ENCODE measurements at regions not wholly inside any gene's neighbourhood (a gene's known extent, or its start where the extent isn't known, plus 50 kb on each side); places are given as distances from the start of the nearest gene placed in this dataset.

GRCh38 chr13:85366759-85367417, 432.3 kb downstream of the SLITRK6 start:
- H3F3A ChIP-seq (ENCODE audit: low read depth) = no peaks in the 10 kb centered on the region
- DNase-seq (ENCODE audit: low spot score) = no peak
- no peaks in the 10 kb centered on the region for H3K36me3 ChIP-seq
- H3K9ac ChIP-seq = no peak overlapping the region
- H3K27ac Mint-ChIP-seq = no peak overlapping the region
- H3K9me3 ChIP-seq (ENCODE audit: low read depth) = no peaks in the 10 kb centered on the region
- no peak overlapping the region for H2AFZ ChIP-seq (replicated peaks)
- H3K4me1 Mint-ChIP-seq = no peaks in the 10 kb centered on the region
- no peaks in the 10 kb centered on the region for H3K27me3 Mint-ChIP-seq (ENCODE audit: insufficient read depth, low read depth)
- no peaks in the 10 kb centered on the region for H3K79me2 ChIP-seq (ENCODE audit: low read depth)
- H3K9me3 Mint-ChIP-seq = peaks cover 2% of the 10 kb centered on the region
- H3K4me2 ChIP-seq = no peak overlapping the region
- H3K27ac ChIP-seq = no peak overlapping the region
- H3K36me3 Mint-ChIP-seq = no peaks in the 10 kb centered on the region
- H3K4me3 ChIP-seq = no peak overlapping the region
- H3K4me3 Mint-ChIP-seq = no peak overlapping the region
- H3K27me3 ChIP-seq = no peaks in the 10 kb centered on the region
- no peaks in the 10 kb centered on the region for H3K4me1 ChIP-seq
- no peaks in the 10 kb centered on the region for H4K20me1 ChIP-seq (ENCODE audit: low read depth)
- TF ChIP-seq CTCF (IDR thresholded peaks at IDR 0.05) (no peak), EZH2phosphoT487 (IDR thresholded peaks at IDR 0.05) (no peak), EZH2 (IDR thresholded peaks at IDR 0.05) (no peak)

DNA sequence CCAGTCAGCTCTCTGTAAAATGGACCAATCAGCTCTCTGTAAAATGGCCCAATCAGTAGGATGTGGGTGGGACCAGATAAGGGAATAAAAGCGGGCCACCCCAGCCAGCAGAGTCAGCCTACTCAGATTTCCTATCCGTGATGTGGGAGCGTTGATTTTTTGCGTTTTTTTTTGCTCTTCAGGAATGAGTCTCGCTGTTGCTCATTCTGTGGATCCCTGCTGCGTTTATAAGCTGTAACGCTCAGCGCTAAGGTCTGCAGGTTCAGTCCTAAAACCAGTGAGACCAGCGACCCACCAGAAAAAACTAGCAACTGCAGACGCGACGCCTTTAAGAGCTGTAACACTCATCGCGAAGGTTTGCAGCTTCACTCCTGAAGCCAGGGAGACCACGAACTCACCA, 435.7 kb downstream of the SLITRK6 start:
- no peaks in the 10 kb centered on the region for H3K27me3 Mint-ChIP-seq (ENCODE audit: insufficient read depth, low read depth)
- Histone ChIP-seq H4K20me1 (ENCODE audit: low read depth) (no peaks in the 10 kb centered on the region), H3K27me3 (no peaks in the 10 kb centered on the region), H3K36me3 (no peaks in the 10 kb centered on the region), H3K27ac (no peak overlapping the region), H3K79me2 (ENCODE audit: low read depth) (no peaks in the 10 kb centered on the region), H3F3A (ENCODE audit: low read depth) (no peaks in the 10 kb centered on the region), H2AFZ (replicated peaks) (no peak overlapping the region), H3K9me3 (ENCODE audit: low read depth) (no peaks in the 10 kb centered on the region), H3K9ac (no peak overlapping the region), H3K4me1 (no peaks in the 10 kb centered on the region), H3K4me2 (no peak overlapping the region), H3K4me3 (no peak overlapping the region)
- no peak overlapping the region for H3K27ac Mint-ChIP-seq
- no peak for DNase-seq (ENCODE audit: low spot score)
- no peaks in the 10 kb centered on the region for H3K36me3 Mint-ChIP-seq
- H3K4me3 Mint-ChIP-seq = no peak overlapping the region
- TF ChIP-seq CTCF (IDR thresholded peaks at IDR 0.05) (no peak), EZH2 (IDR thresholded peaks at IDR 0.05) (no peak), EZH2phosphoT487 (IDR thresholded peaks at IDR 0.05) (no peak)
- peaks cover 2% of the 10 kb centered on the region for H3K9me3 Mint-ChIP-seq
- no peaks in the 10 kb centered on the region for H3K4me1 Mint-ChIP-seq

DNA sequence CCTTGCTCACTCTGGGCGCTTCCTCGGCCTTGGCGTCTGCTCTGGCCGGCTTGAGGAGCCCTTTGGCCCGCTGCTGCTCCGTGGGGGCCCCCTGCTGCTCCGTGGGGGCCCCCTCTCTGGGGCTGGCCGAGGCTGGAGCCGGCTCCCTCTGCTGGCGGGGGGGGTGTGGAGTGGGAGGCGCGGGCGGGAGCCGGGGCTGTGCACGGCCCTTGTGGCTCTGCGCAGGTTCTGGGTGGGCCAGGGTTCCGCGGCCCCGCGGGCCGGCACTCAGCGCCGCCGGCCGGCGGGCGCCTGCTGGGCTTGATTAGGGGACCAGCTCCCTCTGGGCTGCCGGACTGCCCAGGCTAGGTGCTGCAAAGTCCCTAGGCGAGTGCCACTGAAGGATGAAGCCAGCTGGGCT, 436.2 kb downstream of the SLITRK6 start:
- DNase-seq (ENCODE audit: low spot score) = no peak
- H3K4me2 ChIP-seq = no peak overlapping the region
- no peak overlapping the region for H3K4me3 ChIP-seq
- no peaks in the 10 kb centered on the region for H3K9me3 ChIP-seq (ENCODE audit: low read depth)
- no peaks in the 10 kb centered on the region for H3K79me2 ChIP-seq (ENCODE audit: low read depth)
- H3K27ac ChIP-seq = no peak overlapping the region
- H3K36me3 ChIP-seq = no peaks in the 10 kb centered on the region
- H3K9me3 Mint-ChIP-seq = peaks cover 2% of the 10 kb centered on the region
- H3K4me3 Mint-ChIP-seq = no peak overlapping the region
- H3K4me1 Mint-ChIP-seq = no peaks in the 10 kb centered on the region
- no peak overlapping the region for H3K9ac ChIP-seq
- H3K27me3 ChIP-seq = no peaks in the 10 kb centered on the region
- H3K27me3 Mint-ChIP-seq (ENCODE audit: insufficient read depth, low read depth) = no peaks in the 10 kb centered on the region
- no peaks in the 10 kb centered on the region for H3K36me3 Mint-ChIP-seq
- H3F3A ChIP-seq (ENCODE audit: low read depth) = no peaks in the 10 kb centered on the region
- no peaks in the 10 kb centered on the region for H3K4me1 ChIP-seq
- H2AFZ ChIP-seq (replicated peaks) = no peak overlapping the region
- H4K20me1 ChIP-seq (ENCODE audit: low read depth) = no peaks in the 10 kb centered on the region
- no peak for TF ChIP-seq CTCF (IDR thresholded peaks at IDR 0.05)
- no peak for TF ChIP-seq EZH2phosphoT487 (IDR thresholded peaks at IDR 0.05)
- TF ChIP-seq EZH2 (IDR thresholded peaks at IDR 0.05) = no peak
- no peak overlapping the region for H3K27ac Mint-ChIP-seq
